Thyroid gland (tissue), 4 donors: ENCODE measurements at regions not wholly inside any gene's neighbourhood (a gene's known extent, or its start where the extent isn't known, plus 50 kb on each side); places are given as distances from the start of the nearest gene placed in this dataset.

Source experiments
- POLR2A ChIP-seq, 2 donors: fragments of 450-650 bp; IDR thresholded peaks; one replicate each; pipeline ENCODE4 v1.6.1; 2017; ENCODE audit warnings: antibody characterized with exemption in 2 of 2, mild to moderate bottlenecking in 2 of 2, moderate library complexity in 1 of 2
- TF ChIP-seq, protein P1 (sequence below), 6 experiments: fragments of 200-600 bp in 3 of 6; fragments of 450-650 bp in 3 of 6; sonication (generic) in 3 of 6; IDR thresholded peaks; one replicate each; pipeline ENCODE4 v1.5.1; 2016 to 2019; ENCODE audit warnings: antibody characterized with exemption in 6 of 6, mild to moderate bottlenecking in 2 of 6, inconsistent platforms in 1 of 6, moderate library complexity in 1 of 6

DNA sequence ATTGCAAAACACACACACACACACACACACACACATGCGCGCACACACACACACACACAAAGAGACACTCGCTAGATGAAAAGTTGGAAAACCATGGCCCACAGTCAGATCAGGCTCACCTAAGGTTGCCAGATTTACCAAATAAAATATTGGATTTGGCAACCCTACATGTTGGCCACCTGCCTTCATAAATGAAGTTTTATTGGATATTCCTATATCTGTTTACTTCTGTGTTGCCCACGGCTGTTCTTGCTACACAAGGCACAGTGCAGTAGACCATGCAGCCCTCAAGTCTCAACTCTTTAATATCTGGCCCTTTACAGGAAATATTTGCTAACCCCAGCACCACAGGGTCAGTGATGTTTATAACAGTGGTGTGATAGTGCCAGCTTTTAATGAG lies 445.0 kb upstream of the PROK2 start:
- TF ChIP-seq, protein P1, sequence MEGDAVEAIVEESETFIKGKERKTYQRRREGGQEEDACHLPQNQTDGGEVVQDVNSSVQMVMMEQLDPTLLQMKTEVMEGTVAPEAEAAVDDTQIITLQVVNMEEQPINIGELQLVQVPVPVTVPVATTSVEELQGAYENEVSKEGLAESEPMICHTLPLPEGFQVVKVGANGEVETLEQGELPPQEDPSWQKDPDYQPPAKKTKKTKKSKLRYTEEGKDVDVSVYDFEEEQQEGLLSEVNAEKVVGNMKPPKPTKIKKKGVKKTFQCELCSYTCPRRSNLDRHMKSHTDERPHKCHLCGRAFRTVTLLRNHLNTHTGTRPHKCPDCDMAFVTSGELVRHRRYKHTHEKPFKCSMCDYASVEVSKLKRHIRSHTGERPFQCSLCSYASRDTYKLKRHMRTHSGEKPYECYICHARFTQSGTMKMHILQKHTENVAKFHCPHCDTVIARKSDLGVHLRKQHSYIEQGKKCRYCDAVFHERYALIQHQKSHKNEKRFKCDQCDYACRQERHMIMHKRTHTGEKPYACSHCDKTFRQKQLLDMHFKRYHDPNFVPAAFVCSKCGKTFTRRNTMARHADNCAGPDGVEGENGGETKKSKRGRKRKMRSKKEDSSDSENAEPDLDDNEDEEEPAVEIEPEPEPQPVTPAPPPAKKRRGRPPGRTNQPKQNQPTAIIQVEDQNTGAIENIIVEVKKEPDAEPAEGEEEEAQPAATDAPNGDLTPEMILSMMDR (IDR thresholded peaks at IDR 0.05) = no peak
- no peak for TF ChIP-seq POLR2A (IDR thresholded peaks at IDR 0.05)
